ENCODE measurements at regions not wholly inside any gene's neighbourhood (a gene's known extent, or its start where the extent isn't known, plus 50 kb on each side); places are given as distances from the start of the nearest gene placed in this dataset.

GRCh38 chr4:162988530-162988929 lies 178.2 kb downstream of the NAF1 start:
- Histone ChIP-seq H3K27me3 (no peaks in the 10 kb centered on the region), H3K27ac (no peak overlapping the region), H3K36me3 (no peaks in the 10 kb centered on the region), H3K4me3 (no peak overlapping the region), H3K4me1 (ENCODE audit: insufficient read depth) (no peaks in the 10 kb centered on the region), H3K9me3 (no peaks in the 10 kb centered on the region)
- intact Hi-C loops (cut with DNase I): no loop called here
- no peak for DNase-seq
- no peak for TF ChIP-seq POLR2A (IDR thresholded peaks at IDR 0.05)
- no peak for TF ChIP-seq EP300 (IDR thresholded peaks at IDR 0.05)
- TF ChIP-seq, protein P1, sequence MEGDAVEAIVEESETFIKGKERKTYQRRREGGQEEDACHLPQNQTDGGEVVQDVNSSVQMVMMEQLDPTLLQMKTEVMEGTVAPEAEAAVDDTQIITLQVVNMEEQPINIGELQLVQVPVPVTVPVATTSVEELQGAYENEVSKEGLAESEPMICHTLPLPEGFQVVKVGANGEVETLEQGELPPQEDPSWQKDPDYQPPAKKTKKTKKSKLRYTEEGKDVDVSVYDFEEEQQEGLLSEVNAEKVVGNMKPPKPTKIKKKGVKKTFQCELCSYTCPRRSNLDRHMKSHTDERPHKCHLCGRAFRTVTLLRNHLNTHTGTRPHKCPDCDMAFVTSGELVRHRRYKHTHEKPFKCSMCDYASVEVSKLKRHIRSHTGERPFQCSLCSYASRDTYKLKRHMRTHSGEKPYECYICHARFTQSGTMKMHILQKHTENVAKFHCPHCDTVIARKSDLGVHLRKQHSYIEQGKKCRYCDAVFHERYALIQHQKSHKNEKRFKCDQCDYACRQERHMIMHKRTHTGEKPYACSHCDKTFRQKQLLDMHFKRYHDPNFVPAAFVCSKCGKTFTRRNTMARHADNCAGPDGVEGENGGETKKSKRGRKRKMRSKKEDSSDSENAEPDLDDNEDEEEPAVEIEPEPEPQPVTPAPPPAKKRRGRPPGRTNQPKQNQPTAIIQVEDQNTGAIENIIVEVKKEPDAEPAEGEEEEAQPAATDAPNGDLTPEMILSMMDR (IDR thresholded peaks at IDR 0.05): no peak

GRCh38 chr4:162985131-162985530 lies 181.6 kb downstream of the NAF1 start:
- no peak overlapping the region for H3K4me3 ChIP-seq
- 82 to 93% (median 91%) methylated on average over 12 to 13 of the region's 13 CpGs for WGBS, 3 donors
- no peaks in the 10 kb centered on the region for H3K27me3 ChIP-seq
- H3K36me3 ChIP-seq: no peaks in the 10 kb centered on the region
- H3K4me1 ChIP-seq (ENCODE audit: insufficient read depth): no peaks in the 10 kb centered on the region
- TF ChIP-seq, protein P1 (IDR thresholded peaks at IDR 0.05): no peak
- TF ChIP-seq EP300 (IDR thresholded peaks at IDR 0.05): no peak
- no peak for TF ChIP-seq POLR2A (IDR thresholded peaks at IDR 0.05)
- H3K27ac ChIP-seq: no peak overlapping the region
- no peak for DNase-seq
- intact Hi-C loops (cut with DNase I): no loop called here
- H3K9me3 ChIP-seq: no peaks in the 10 kb centered on the region

DNA sequence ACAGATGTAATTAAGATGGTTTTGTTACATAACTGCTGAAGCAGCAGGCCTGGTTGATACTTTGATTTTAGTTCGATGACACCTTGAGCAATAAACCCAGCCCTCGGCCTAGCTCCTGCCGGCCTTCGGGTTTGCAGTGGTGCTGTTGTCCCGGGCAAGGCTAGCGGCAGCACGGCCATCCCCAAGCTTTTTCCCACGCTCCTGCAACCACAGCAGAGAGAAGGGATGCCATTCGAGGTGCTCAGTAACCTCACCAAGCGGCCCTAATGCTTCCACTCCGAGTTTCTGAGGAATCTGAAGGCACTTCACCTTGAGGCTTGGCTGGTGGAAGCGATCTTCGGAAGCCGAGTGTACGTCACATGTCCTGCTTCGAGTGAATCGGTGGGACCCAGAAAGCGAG lies 182.1 kb downstream of the NAF1 start:
- TF ChIP-seq POLR2A (IDR thresholded peaks at IDR 0.05) (no peak), EP300 (IDR thresholded peaks at IDR 0.05) (no peak)
- TF ChIP-seq, protein P1 (IDR thresholded peaks at IDR 0.05): no peak
- intact Hi-C loops (cut with DNase I): no loop called here
- WGBS, 3 donors: 76 to 93% (median 90%) methylated on average over 18 of the region's 18 CpGs

DNA sequence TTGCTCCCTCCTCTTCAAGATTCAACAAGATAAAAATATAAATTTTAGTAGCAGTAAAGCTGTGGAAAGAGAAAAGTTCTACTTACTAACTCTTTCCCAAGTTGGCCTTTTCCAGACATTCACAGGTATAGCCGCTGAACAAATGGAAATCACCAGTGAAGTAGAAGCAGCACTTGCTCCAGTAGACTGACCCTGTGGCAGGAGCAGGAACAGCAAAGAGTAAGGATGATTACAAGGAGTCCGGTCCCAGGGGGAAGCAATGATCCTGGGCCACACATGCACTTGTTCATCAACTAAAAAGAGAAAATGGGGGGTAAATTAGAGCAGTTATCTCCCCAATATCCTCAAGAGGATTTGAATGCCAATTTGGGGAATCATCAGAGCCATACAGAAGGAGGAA lies 184.9 kb downstream of the NAF1 start:
- H3K27me3 ChIP-seq: no peaks in the 10 kb centered on the region
- no peaks in the 10 kb centered on the region for H3K36me3 ChIP-seq
- DNase-seq: no peak
- no peak overlapping the region for H3K27ac ChIP-seq
- TF ChIP-seq, protein P1 (IDR thresholded peaks at IDR 0.05): no peak
- TF ChIP-seq EP300 (IDR thresholded peaks at IDR 0.05) (no peak), POLR2A (IDR thresholded peaks at IDR 0.05) (no peak)
- intact Hi-C loops (cut with DNase I): no loop called here
- H3K4me1 ChIP-seq (ENCODE audit: insufficient read depth): no peaks in the 10 kb centered on the region
- 78 to 87% (median 84%) methylated on average over 2 of the region's 2 CpGs for WGBS, 3 donors
- no peaks in the 10 kb centered on the region for H3K9me3 ChIP-seq
- no peak overlapping the region for H3K4me3 ChIP-seq

More for the DNA sequence above, 182.1 kb downstream of the NAF1 start:
- no peak overlapping the region for H3K4me3 ChIP-seq
- DNase-seq: no peak
- H3K36me3 ChIP-seq: no peaks in the 10 kb centered on the region
- H3K27me3 ChIP-seq: no peaks in the 10 kb centered on the region
- H3K9me3 ChIP-seq: no peaks in the 10 kb centered on the region
- H3K4me1 ChIP-seq (ENCODE audit: insufficient read depth): no peaks in the 10 kb centered on the region
- H3K27ac ChIP-seq: no peak overlapping the region

- H3K27ac ChIP-seq: no peak overlapping the region
- H3K4me1 ChIP-seq (ENCODE audit: insufficient read depth): no peaks in the 10 kb centered on the region
- intact Hi-C loops (cut with DNase I): no loop called here
- no peak for TF ChIP-seq POLR2A (IDR thresholded peaks at IDR 0.05)
- TF ChIP-seq, protein P1 (IDR thresholded peaks at IDR 0.05): no peak
- TF ChIP-seq EP300 (IDR thresholded peaks at IDR 0.05): no peak
- 67 to 83% (median 70%) methylated on average over 2 of the region's 2 CpGs for WGBS, 3 donors
- no peaks in the 10 kb centered on the region for H3K9me3 ChIP-seq
- no peaks in the 10 kb centered on the region for H3K36me3 ChIP-seq
- DNase-seq: no peak
- no peak overlapping the region for H3K4me3 ChIP-seq
- no peaks in the 10 kb centered on the region for H3K27me3 ChIP-seq
These were observed 188.3 kb downstream of the NAF1 start for GRCh38 chr4:162978398-162978797.
